HepG2 (cell line): ENCODE measurements at regions not wholly inside any gene's neighbourhood (a gene's known extent, or its start where the extent isn't known, plus 50 kb on each side); places are given as distances from the start of the nearest gene placed in this dataset.

Experiments
- ATAC-seq: fragments of 200-7000 bp; cut with Tn5 transposase; 3 replicates; pipeline ENCODE4 v1.9.1; 2020; ENCODE audit warnings: mild to moderate bottlenecking, moderate library complexity
- BruUV-seq: library from RNA; stranded (reverse); fragments of 400-500 nt; replicated peaks from 2 replicates; lab custom pipeline; 2021; lab: Mats Ljungman, UMichigan
- CTCF ChIA-PET: fragments of 300-600 bp; formaldehyde crosslinking; extraction: SDS; loops from one replicate; lab custom pipeline; 2021; ENCODE audit warnings: low total read pairs, inconsistent platforms, low intra/inter-chr PET ratio; lab: Yijun Ruan, JAX
- POLR2A ChIA-PET: fragments of 350-600 bp; sonication (Branson Sonifier 250); formaldehyde crosslinking; loops from one replicate; lab custom pipeline; 2020; ENCODE audit warnings: antibody characterized with exemption, inconsistent platforms; lab: Yijun Ruan, JAX
- DNase-seq: peaks from one replicate; pipeline ENCODE4 v3.0.0-alpha.2; 2015; ENCODE audit warnings: low spot score
- FAIRE-seq: peaks from 3 replicates; lab custom pipeline; 2011; peaks lifted over from hg19 to GRCh38; lab: Jason Lieb, UNC
- H2AFZ ChIP-seq: one replicate; pipeline ENCODE4 v1.6.1; 2011; ENCODE audit warnings: low read length, inconsistent platforms
- H3K27ac ChIP-seq: fragments of 300-600 bp; 3 replicates; pipeline ENCODE4 v1.8.0; 2011; ENCODE audit warnings: mixed run types, mild to moderate bottlenecking, mixed read lengths, low read length, inconsistent platforms; ENCODE audit not compliant: insufficient read depth; ENCODE audit errors: extremely low read length
- H3K27me3 ChIP-seq, 2 experiments: fragments of 200-600 bp in 1 of 2; 2 replicates in 1 of 2; 3 replicates in 1 of 2; pipeline versions ENCODE4 v1.6.0 to v1.8.0; 2011; ENCODE audit warnings: low read length in 2 of 2, mild to moderate bottlenecking in 2 of 2, moderate library complexity in 2 of 2, inconsistent platforms in 1 of 2; ENCODE audit not compliant: insufficient read depth in 2 of 2, control insufficient read depth in 1 of 2
- H3K36me3 ChIP-seq, 2 experiments: fragments of 200-600 bp in 1 of 2; replicated peaks in 1 of 2; 2 replicates in 1 of 2; 3 replicates in 1 of 2; pipeline versions ENCODE4 v1.5.1 to v1.8.0; 2011; ENCODE audit warnings: low read length in 2 of 2, inconsistent platforms in 1 of 2; ENCODE audit not compliant: insufficient read depth in 2 of 2, control insufficient read depth in 1 of 2
- H3K4me1 ChIP-seq: 2 replicates; pipeline ENCODE4 v1.5.1; 2012; ENCODE audit warnings: low read length, inconsistent platforms; ENCODE audit not compliant: insufficient read depth
- H3K4me2 ChIP-seq: 2 replicates; pipeline ENCODE4 v1.6.0; 2011; ENCODE audit warnings: low read depth, low read length, inconsistent platforms
- H3K4me3 ChIP-seq, 3 experiments: fragments of 200-600 bp in 1 of 3; sonication (generic), shearing (Covaris generic) in 1 of 3; replicated peaks in 1 of 3; 2 replicates each; pipeline ENCODE4 v1.5.1; 2011 to 2016; ENCODE audit warnings: low read length in 3 of 3, inconsistent platforms in 2 of 3, low read depth in 2 of 3, mild to moderate bottlenecking in 2 of 3, control low read depth in 1 of 3, mixed read lengths in 1 of 3; ENCODE audit not compliant: insufficient read depth in 1 of 3
- H3K79me2 ChIP-seq: one replicate; pipeline ENCODE4 v1.6.1; 2011; ENCODE audit warnings: low read length, inconsistent platforms; ENCODE audit not compliant: insufficient read depth
- H3K9ac ChIP-seq: 2 replicates; pipeline ENCODE4 v1.6.0; 2011; ENCODE audit warnings: mild to moderate bottlenecking, low read depth, low read length, inconsistent platforms; ENCODE audit not compliant: insufficient read depth
- H3K9me3 ChIP-seq: 2 replicates; pipeline ENCODE4 v1.5.1; 2012; ENCODE audit warnings: mild to moderate bottlenecking, low read length
- H4K20me1 ChIP-seq: 2 replicates; pipeline ENCODE4 v1.6.0; 2011; ENCODE audit warnings: inconsistent platforms, mild to moderate bottlenecking, low read length, moderate library complexity; ENCODE audit not compliant: insufficient read depth
- MTA1 ChIP-seq: sonication (generic); formaldehyde crosslinking; IDR thresholded peaks from 2 replicates; pipeline ENCODE4 v1.4.0; 2020; ENCODE audit warnings: missing genetic modification reagents, mild to moderate bottlenecking, borderline replicate concordance
- SAFB2 ChIP-seq: sonication (generic); formaldehyde crosslinking; IDR thresholded peaks from 2 replicates; pipeline ENCODE4 v1.5.1; 2020; ENCODE audit warnings: missing genetic modification reagents, low read depth, mild to moderate bottlenecking, borderline replicate concordance
- SRSF9 ChIP-seq: fragments of 200-400 bp; formaldehyde crosslinking; IDR thresholded peaks from 2 replicates; pipeline ENCODE4 v1.6.1; 2018; ENCODE audit warnings: borderline replicate concordance, mild to moderate bottlenecking, low read depth, low read length; ENCODE audit not compliant: insufficient read depth, poor library complexity, severe bottlenecking
- ZMYM2 ChIP-seq: sonication (generic); formaldehyde crosslinking; IDR thresholded peaks from 2 replicates; pipeline ENCODE4 v1.8.0; 2022; ENCODE audit warnings: mild to moderate bottlenecking, missing genetic modification reagents
- ZNF235 ChIP-seq: sonication (generic); formaldehyde crosslinking; IDR thresholded peaks from 2 replicates; pipeline ENCODE4 v1.8.1; 2023; ENCODE audit warnings: mild to moderate bottlenecking, missing genetic modification reagents, borderline replicate concordance
- ZNF337 ChIP-seq: sonication (generic); formaldehyde crosslinking; IDR thresholded peaks from 2 replicates; pipeline ENCODE4 v1.5.1; 2020; ENCODE audit warnings: missing genetic modification reagents, low read depth, mild to moderate bottlenecking, borderline replicate concordance
- ZNF782 ChIP-seq: sonication (generic); formaldehyde crosslinking; IDR thresholded peaks from 2 replicates; pipeline ENCODE4 v1.4.0; 2020; ENCODE audit warnings: missing genetic modification reagents, mild to moderate bottlenecking, borderline replicate concordance
- WGBS: methylation state at CpG from one replicate; pipeline ENCODE4 v1.1.6; 2017; ENCODE audit warnings: low lambda C conversion rate; 5-methylcytosine and 5-hydroxymethylcytosine counted together
- in situ Hi-C: cut with HindIII; loops from 2 replicates; pipeline ENCODE4 v1.10.0; 2017; ENCODE audit warnings: low pct_unique_long_range_greater_than_20kb; ENCODE audit not compliant: extremely low pct_ligation_motif_present
- intact Hi-C: fragments of 100-400 bp; cut with micrococcal nuclease; formaldehyde crosslinking; loops from one replicate; pipeline ENCODE4 v1.10.0; 2022; ENCODE audit not compliant: unreplicated experiment
- TF ChIP-seq, protein P1 (sequence below): sonication (generic); formaldehyde crosslinking; IDR thresholded peaks from 2 replicates; pipeline ENCODE4 v1.5.0; 2020; ENCODE audit warnings: missing genetic modification reagents, mild to moderate bottlenecking, borderline replicate concordance
- TF ChIP-seq, protein P2 (sequence below): sonication (generic); formaldehyde crosslinking; IDR thresholded peaks from 2 replicates; pipeline ENCODE4 v1.5.0; 2020; ENCODE audit warnings: missing genetic modification reagents
- TF ChIP-seq, protein P3 (sequence below): IDR thresholded peaks from 2 replicates; pipeline ENCODE4 v1.6.1; 2018; ENCODE audit warnings: missing genetic modification reagents

DNA sequence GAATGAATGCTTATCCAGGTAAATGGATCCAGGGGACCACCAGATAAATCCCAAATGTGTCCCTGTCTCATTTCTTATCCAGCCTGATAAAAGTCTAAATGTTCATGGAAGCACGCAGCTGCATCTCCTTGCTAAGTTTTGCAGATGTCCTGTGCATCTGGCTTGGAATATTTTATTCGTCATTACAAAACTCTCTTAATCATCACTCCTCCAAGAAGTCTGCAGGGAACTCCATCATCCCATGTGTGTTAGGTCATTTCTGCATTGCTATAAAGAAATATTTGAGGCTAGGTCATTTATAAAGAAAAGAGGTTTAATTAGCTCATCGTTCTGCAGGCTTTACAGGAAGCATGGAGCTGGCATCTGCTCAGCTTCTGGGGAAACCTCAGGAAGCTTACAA, 297.2 kb downstream of the HS3ST1 start:
- intact Hi-C loops (no loop called here), in situ Hi-C loops (no loop called here)
- ChIA-PET POLR2A (no interaction called here), CTCF (no interaction called here)
- Histone ChIP-seq H3K79me2 (no peaks in the 10 kb centered on the region), H3K4me1 (no peaks in the 10 kb centered on the region), H3K9ac (no peak overlapping the region), H3K4me2 (no peak overlapping the region), H3K27me3 (no peaks in the 10 kb centered on the region), H3K27ac (no peak overlapping the region), H2AFZ (no peak overlapping the region), H4K20me1 (no peaks in the 10 kb centered on the region), H3K4me3 (no peak overlapping the region), H3K9me3 (peaks cover 66% of the 10 kb centered on the region), H3K36me3 (no peaks in the 10 kb centered on the region)
- BruUV-seq = no TSS peak
- WGBS = 15% methylated on average over 3 of the region's 3 CpGs
- TF ChIP-seq ZNF782 (CRISPR knock-in tag) (no peak), MTA1 (no peak), SAFB2 (CRISPR knock-in tag) (no peak), SRSF9 (no peak), ZNF235 (CRISPR knock-in tag) (no peak), ZNF337 (CRISPR knock-in tag) (no peak), ZMYM2 (CRISPR knock-in tag) (no peak)
- TF ChIP-seq, protein P1, sequence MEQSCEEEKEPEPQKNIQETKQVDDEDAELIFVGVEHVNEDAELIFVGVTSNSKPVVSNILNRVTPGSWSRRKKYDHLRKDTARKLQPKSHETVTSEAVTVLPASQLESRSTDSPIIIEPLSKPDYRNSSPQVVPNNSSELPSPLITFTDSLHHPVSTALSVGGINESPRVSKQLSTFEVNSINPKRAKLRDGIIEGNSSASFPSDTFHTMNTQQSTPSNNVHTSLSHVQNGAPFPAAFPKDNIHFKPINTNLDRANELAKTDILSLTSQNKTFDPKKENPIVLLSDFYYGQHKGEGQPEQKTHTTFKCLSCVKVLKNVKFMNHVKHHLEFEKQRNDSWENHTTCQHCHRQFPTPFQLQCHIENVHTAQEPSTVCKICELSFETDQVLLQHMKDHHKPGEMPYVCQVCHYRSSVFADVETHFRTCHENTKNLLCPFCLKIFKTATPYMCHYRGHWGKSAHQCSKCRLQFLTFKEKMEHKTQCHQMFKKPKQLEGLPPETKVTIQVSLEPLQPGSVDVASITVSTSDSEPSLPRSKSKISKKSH = no peak
- TF ChIP-seq, protein P2, sequence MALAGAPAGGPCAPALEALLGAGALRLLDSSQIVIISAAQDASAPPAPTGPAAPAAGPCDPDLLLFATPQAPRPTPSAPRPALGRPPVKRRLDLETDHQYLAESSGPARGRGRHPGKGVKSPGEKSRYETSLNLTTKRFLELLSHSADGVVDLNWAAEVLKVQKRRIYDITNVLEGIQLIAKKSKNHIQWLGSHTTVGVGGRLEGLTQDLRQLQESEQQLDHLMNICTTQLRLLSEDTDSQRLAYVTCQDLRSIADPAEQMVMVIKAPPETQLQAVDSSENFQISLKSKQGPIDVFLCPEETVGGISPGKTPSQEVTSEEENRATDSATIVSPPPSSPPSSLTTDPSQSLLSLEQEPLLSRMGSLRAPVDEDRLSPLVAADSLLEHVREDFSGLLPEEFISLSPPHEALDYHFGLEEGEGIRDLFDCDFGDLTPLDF (CRISPR knock-in tag) = no peak
- TF ChIP-seq, protein P3, sequence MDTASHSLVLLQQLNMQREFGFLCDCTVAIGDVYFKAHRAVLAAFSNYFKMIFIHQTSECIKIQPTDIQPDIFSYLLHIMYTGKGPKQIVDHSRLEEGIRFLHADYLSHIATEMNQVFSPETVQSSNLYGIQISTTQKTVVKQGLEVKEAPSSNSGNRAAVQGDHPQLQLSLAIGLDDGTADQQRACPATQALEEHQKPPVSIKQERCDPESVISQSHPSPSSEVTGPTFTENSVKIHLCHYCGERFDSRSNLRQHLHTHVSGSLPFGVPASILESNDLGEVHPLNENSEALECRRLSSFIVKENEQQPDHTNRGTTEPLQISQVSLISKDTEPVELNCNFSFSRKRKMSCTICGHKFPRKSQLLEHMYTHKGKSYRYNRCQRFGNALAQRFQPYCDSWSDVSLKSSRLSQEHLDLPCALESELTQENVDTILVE (CRISPR knock-in tag) = no peak
- DNase-seq (no peak), FAIRE-seq (no peak), ATAC-seq (no peak)
